ENCODE measurements at regions not wholly inside any gene's neighbourhood (a gene's known extent, or its start where the extent isn't known, plus 50 kb on each side); places are given as distances from the start of the nearest gene placed in this dataset.

GRCh38 chr1:239263801-239264200 is 122.6 kb upstream of the CHRM3 start:
- DNase-seq = no peak

- DNase-seq = no peak
Observed at GRCh38 chr1:239262538-239262937, 123.8 kb upstream of the CHRM3 start.

DNA sequence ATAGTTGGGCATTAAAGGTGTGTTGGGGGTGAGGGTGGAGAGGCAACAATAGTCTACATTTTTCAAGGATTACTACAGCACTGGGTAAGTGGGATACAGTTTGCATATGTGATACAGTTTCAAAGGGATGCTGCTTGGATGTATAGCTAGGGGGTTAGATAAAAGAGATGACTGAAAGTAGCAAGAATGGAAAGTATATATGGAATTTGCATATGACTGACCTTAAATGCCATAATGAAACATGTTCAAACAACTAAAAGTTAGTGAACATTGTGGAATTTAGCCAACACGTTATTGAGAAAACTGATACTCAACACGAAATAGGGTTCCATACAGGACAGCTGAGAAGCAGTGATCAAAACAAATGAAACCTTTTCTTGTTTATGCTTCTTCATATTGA is 124.8 kb upstream of the CHRM3 start:
- DNase-seq = no peak

DNA sequence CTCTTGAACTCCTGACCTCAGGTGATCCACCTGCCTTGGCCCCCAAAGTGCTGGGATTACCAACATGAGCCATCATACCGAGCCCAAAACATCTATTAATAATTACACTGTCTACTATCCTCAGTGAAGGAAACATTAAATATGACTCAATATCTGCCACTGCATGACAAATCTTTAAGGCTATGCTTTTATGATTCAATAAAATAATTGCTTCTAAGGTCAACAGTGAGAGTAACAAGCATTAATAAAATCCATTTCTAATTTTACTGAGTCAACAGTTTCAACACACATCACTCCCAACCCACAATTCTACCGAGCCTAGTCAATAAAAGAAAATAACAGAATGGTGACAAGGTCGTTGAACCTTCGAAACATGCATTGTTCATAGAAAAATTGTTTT is 125.5 kb upstream of the CHRM3 start:
- DNase-seq = no peak

DNA sequence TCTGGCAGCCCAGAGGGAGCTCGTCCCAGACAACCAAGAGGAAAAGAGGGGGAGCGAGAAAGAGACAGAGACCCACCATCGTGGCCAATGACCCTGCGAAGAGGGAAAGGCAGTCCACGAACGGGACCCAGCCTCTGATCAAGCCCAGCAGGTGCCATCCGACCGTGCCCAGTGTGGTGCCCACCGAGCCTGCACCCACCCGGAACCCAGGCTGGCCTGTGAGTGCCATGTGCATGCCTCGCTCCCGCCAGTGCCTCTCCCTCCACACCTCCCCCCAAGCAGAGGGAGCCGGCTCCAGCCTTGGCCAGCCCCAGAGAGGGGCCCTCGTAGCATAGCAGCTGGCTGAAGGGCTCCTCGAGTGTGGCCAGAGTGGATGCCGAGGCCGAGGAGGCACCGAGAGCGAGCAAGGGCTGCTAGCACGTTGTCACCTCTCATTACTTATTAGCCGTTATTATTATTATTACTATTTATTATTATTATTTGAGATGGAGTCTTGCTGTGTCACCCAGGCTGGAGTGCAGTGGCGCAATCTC is 130.7 kb upstream of the CHRM3 start:
- no peak for DNase-seq

- DNase-seq = no peak
Observed at GRCh38 chr1:239254999-239255398, 131.4 kb upstream of the CHRM3 start.

- DNase-seq = no peak
Observed at GRCh38 chr1:239253032-239253431, 133.3 kb upstream of the CHRM3 start.

- DNase-seq = no peak
Observed at GRCh38 chr1:239250353-239251035, 135.9 kb upstream of the CHRM3 start.

DNA sequence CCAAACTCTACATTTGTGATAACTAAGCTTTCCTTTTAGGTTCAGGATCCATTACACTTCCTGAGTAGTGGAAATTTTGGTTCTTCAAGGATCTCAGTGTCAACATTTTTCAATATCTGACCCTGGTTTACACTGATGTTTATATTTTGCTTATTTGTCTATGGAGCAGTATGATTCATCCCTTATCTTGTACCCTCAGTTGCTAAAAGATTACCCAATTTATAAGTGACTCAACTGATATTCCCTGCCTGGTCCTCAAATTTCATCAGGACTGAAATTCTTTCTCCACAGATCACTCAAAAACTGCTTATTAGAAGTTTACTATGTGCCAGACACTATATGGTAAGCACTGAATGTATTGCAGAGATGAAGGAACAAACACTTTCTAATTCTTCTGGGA is 139.1 kb upstream of the CHRM3 start:
- no peak for DNase-seq

DNA sequence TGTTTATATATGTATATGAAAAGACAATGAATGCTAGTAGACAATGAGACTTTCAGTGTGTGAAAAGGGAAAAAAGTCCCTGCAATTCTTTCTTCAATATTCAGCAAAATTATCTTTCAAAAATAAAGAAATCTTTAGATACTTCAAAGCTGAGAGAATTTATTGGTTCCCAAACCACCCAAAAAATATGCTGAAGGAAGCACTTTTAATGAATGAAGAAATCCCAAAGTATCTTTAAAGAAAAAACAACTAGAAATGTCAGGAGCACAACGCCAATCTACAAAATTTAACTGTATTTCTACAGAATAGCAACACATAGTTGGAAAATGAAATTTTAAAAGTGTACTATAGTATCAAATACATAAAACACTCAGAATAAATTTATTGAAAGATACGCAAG is 142.3 kb upstream of the CHRM3 start:
- DNase-seq = no peak

DNA sequence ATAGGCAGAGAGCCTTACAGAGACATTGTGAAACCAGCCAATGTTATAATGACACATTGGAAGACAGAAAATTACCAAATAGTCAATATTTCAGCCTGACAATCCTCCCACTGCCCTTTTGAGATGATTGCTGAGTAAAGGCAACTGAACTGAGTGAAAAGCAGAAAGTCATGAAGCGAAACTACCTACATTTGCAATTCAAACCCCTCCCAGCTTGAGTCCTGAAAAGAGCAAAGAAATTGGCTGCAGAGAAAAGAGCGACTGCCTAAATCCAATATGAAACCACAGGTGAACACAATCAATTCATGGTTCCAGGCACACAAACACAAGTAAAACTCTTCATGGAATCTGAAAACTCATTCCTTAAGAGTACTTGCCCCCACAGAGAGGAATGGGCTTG is 143.4 kb upstream of the CHRM3 start:
- DNase-seq = no peak

DNA sequence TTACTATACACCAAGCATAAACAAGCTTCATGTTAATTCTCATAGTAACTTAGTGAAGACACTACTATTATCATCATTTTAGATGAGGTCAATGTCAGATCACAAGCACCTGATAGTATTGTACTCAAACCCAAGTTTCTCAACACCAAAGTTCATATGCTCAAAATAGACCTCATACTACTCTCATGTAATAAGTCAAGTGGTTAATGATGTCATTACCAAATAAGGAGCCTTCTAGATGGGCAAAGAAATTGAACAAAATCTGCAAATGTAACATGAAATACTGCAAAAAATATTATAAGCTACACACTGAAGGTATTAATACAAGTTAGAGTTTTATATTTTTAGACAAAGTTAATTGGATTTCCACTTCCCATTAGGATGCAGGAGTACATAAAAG is 144.0 kb upstream of the CHRM3 start:
- no peak for DNase-seq

- DNase-seq = no peak
Observed at GRCh38 chr1:239240736-239241135, 145.6 kb upstream of the CHRM3 start.

GRCh38 chr1:239239529-239239928 is 146.8 kb upstream of the CHRM3 start:
- DNase-seq = no peak

DNA sequence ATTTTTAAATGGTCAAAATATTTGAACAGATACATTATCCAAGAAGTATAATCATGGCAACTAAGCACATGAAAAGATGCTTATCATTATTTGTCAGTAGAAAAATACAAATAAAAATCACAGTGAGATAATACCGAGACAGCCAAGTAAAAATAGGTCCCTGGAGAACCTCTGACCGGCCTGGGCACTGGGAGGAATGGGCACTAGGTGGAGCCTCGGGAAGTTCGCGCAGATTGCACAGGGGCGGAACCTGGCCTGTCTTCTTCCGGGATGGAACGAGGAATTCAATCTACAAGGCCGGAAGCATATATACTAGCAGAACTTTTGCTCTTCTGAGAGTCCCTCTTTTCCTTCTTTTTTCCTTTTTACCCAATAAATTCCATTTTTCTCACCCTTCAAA is 148.5 kb upstream of the CHRM3 start:
- DNase-seq = no peak

GRCh38 chr1:239233626-239234025 is 152.7 kb upstream of the CHRM3 start:
- no peak for DNase-seq

DNA sequence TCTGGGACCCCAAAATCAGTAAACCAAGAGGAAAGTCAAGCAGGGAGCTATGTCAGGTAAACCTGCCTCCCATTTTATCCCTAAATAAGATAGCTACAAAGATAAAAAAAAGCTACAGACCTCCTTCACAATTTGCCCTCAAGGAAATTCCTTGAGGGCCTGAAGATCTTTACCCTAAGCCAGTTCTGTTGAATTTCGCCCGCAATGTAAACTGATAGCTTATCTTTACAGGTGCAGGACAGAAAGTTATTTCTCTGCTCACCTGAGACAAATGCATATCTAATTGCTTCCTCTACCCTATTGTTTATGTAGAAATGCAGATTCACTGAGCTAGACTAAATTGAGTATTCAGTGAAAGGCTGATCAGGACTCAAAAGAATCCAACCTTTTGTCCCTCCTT is 153.4 kb upstream of the CHRM3 start:
- DNase-seq = no peak

DNA sequence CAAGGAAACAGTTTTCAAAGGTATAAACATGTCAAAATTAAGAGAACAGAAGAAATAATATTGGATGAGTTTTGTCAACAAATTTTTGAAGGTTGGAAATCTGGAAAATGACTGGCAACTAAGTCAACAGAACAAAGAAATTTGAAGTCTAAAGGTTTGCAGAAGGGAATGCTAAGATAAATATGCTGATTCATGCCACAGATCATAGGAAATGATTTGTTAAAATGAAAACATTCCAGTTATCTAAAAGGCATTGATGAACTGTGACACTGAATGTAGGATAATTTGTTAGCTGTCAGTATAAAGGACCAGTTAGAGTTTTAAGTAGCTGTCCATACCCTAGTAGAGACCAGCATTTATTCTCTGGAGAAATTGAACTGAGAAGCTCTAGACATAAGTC is 157.9 kb upstream of the CHRM3 start:
- DNase-seq = no peak

DNA sequence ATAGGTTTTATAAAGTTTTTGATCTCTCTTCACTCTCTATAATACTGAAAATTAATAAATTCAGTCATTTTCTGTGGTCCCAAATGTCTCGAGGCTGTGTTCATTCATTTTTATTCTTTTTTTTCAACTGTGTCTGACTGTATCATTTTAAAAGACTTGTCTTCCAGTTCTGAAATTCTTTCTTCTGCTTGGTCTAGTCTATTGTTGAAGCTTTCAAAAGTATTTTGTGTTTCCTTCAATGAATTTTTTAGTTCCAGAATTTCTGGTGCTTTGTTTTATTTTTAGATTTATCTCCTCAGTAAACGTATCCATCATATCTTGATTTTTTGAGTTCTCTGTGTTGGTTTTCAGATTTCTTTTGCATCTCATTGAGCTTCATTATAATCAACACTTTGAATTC is 161.0 kb upstream of the CHRM3 start:
- DNase-seq = no peak

DNA sequence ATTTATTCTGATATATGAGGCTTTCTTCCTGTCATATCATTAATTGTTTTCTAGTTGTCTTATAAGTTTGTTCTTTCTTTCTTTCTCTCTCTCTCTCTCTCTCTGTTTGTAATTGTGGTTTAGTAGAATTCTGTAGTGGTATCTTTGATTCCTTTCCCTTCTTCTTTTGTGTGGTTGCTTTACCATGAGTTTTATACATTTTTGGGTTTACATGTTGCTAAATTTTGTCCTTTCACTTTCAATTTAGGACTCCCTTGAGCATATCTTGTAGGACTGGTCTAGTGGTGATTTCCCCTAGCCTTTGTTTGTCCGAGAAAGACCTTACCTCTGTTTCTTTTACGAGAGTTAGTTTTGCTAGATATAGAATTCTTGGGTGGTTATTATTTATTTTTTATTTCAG is 162.3 kb upstream of the CHRM3 start:
- DNase-seq = no peak

- no peak for DNase-seq
Observed at GRCh38 chr1:239222999-239223398, 163.4 kb upstream of the CHRM3 start.

GRCh38 chr1:239221656-239222055 is 164.7 kb upstream of the CHRM3 start:
- DNase-seq = no peak

DNA sequence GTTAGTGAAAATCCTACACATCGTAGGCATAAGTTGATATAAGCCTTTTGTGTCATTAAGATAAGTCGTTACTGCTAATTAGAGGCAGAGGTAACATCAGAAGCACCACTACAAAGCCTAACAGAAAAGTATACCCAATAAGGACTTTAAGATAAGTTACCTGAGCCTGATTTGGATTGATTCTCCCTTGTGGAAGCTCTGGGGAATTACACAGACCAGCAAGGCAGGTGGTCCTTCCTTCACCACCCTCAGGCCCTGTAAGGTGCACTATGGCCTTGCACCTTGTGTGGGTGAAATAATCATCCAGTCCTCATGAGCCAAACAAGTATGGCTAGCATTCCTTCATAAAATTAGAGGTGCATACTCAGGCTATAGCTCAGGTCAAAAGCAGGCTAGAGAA is 166.7 kb upstream of the CHRM3 start:
- no peak for DNase-seq

DNA sequence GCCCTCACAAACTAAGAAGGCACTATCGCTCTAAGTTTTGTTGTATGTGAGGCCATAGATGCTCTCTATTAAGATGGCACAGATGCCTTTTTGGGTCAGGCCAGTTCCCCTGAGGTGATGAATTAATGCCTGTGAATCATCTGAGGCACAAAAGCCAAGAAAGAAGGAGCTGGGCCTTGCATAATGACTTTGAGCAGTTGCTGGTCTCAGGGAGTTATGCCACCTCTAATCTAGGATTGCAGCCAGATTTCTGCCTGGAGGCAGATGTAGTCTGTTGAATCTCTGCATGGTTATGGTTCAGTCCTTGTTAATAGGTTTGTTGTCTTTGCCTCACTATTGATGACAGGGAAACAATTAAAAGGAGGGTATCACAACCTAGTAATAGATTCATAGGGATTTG is 168.1 kb upstream of the CHRM3 start:
- no peak for DNase-seq

DNA sequence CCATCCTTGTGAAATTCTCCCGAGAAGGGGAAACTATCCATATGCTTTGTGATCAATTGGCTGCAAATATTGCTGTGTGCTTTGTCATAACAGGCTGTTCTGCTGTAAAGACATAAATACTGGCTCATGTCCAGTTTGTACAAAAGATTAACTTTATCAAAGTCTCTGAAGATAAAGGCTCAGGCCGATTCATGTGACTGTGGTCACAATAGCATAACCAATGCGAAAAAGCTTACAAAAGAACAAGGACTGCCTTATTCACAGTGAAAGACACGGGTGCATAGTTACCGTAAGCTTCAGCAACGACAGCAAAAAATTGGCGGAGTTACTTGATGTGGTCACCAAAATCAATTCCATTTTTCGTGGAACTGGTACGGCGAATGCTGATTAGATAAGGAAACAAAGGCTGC is 173.6 kb upstream of the CHRM3 start:
- no peak for DNase-seq

Measured in SHP77 treated with DMSO at 0.1 percent for 48 hours (cell line).